IPS-20b (cell line): ENCODE measurements at regions not wholly inside any gene's neighbourhood (a gene's known extent, or its start where the extent isn't known, plus 50 kb on each side); places are given as distances from the start of the nearest gene placed in this dataset.
"Not testable (repeated sequence)": the region's sequence is repeated elsewhere in the genome, so short reads cannot be mapped to it uniquely, and the experiment has no call there.

ENCODE experiments used
- H3K27ac ChIP-seq: one replicate; pipeline ENCODE4 v1.5.1; 2013; ENCODE audit warnings: low read length
- H3K27me3 ChIP-seq: 2 replicates; pipeline ENCODE4 v1.6.1; 2013; ENCODE audit warnings: mild to moderate bottlenecking, low read length, inconsistent platforms; ENCODE audit not compliant: insufficient read depth
- H3K36me3 ChIP-seq: 2 replicates; pipeline ENCODE4 v1.6.1; 2013; ENCODE audit warnings: low read depth, mild to moderate bottlenecking, inconsistent platforms, low read length, moderate library complexity; ENCODE audit not compliant: insufficient read depth
- H3K4me1 ChIP-seq: 2 replicates; pipeline ENCODE4 v1.6.1; 2013; ENCODE audit warnings: mild to moderate bottlenecking, control low read depth, inconsistent platforms, low read length, moderate library complexity; ENCODE audit not compliant: insufficient read depth
- H3K4me3 ChIP-seq: 2 replicates; pipeline ENCODE4 v1.5.1; 2013; ENCODE audit warnings: mild to moderate bottlenecking, low read length, inconsistent platforms
- H3K9ac ChIP-seq: 2 replicates; pipeline ENCODE4 v1.6.1; 2013; ENCODE audit warnings: low read depth, mild to moderate bottlenecking, inconsistent platforms, low read length, moderate library complexity
- H3K9me3 ChIP-seq: 2 replicates; pipeline ENCODE4 v1.6.1; 2013; ENCODE audit warnings: mild to moderate bottlenecking, low read depth, low read length, inconsistent platforms; ENCODE audit not compliant: insufficient read depth

DNA sequence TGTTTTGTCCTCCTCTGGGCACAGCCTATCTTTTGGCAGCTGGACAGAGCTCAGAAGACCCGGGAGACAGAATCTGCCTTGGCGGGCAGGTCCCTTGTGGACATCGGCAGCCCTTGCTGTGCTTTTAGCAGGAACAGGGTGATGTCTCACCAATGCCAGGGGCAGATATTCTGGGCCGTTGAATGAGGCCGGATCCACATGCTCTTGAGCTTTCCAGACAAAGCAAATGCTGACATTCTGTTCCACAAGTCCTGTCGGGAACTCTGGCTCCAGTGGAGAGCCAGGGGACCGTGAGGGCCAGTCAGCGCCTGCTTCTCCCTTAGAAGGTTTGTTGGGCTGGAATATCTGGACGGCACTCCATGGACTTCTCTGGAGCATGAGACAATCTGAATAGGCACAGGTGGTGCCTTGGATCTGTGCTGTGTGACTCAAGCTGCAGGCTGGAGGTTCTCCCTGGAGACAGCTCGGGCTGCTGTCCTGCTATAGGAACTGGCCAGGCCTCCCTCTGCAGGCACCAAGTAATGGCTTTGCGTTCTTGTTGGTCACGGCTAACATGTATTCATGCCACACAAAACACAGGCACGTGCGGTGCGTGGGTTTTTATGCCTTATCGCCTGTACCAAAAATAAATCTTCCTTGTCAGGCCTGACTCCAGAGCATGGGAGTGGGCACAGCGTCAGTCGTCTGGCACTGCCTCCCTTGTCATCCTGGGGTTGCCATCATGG lies 80.3 kb downstream of the GADD45G start:
- H3K4me3 ChIP-seq, result no peak overlapping the region
- no peak overlapping the region for H3K9ac ChIP-seq
- peaks cover 24% of the 10 kb centered on the region for H3K27me3 ChIP-seq
- H3K4me1 ChIP-seq, result peaks cover 8% of the 10 kb centered on the region; the same call in 1 of the 2 replicates
- 0 out of 2 replicates have a peak, but pooled peaks cover 3% of the 10 kb centered on the region for H3K9me3 ChIP-seq
- no peak overlapping the region for H3K27ac ChIP-seq
- H3K36me3 ChIP-seq, result no peaks in the 10 kb centered on the region

GRCh38 chr9:89685698-89686097 lies 80.9 kb downstream of the GADD45G start:
- Histone ChIP-seq H3K9me3 (0 out of 2 replicates have a peak, but pooled peaks cover under 1% of the 10 kb centered on the region), H3K36me3 (no peaks in the 10 kb centered on the region), H3K27me3 (peaks cover 18% of the 10 kb centered on the region), H3K27ac (no peak overlapping the region), H3K4me3 (no peak overlapping the region), H3K4me1 (peaks cover 8% of the 10 kb centered on the region; the same call in 1 of the 2 replicates), H3K9ac (no peak overlapping the region)

DNA sequence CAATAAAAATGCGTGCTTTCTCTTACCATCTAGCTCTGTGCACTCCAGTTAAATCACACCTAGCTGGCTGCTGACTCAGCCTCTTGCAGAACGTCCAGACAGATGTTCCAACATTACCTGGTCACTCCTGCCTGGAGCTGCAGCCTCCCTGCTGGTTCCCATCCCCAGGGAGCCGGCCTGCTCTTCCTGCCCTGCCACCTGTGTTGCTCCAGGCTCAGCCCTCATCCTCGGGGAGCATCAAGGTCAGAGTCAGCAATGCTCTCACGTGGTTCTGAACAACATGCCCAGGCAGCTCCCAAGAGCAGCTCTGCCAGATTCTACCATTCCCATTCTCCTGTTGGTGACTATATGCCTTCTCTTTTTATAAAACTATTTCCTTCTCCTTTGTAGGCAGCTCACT lies 81.3 kb downstream of the GADD45G start:
- peaks cover 18% of the 10 kb centered on the region for H3K27me3 ChIP-seq
- H3K9me3 ChIP-seq, result no peaks in the 10 kb centered on the region
- no peak overlapping the region for H3K27ac ChIP-seq
- H3K4me1 ChIP-seq, result peaks cover 8% of the 10 kb centered on the region; the same call in 1 of the 2 replicates
- no peaks in the 10 kb centered on the region for H3K36me3 ChIP-seq
- no peak overlapping the region for H3K9ac ChIP-seq
- no peak overlapping the region for H3K4me3 ChIP-seq

- Histone ChIP-seq H3K27ac (no peak overlapping the region), H3K9me3 (no peaks in the 10 kb centered on the region), H3K4me1 (peaks cover 8% of the 10 kb centered on the region; the same call in 1 of the 2 replicates), H3K27me3 (peaks cover 18% of the 10 kb centered on the region), H3K36me3 (no peaks in the 10 kb centered on the region), H3K9ac (no peak overlapping the region), H3K4me3 (no peak overlapping the region)
These were observed 81.8 kb downstream of the GADD45G start for GRCh38 chr9:89686621-89687020.

GRCh38 chr9:89687188-89687587 lies 82.4 kb downstream of the GADD45G start:
- no peaks in the 10 kb centered on the region for H3K36me3 ChIP-seq
- H3K9me3 ChIP-seq, result no peaks in the 10 kb centered on the region
- no peak overlapping the region for H3K27ac ChIP-seq
- H3K9ac ChIP-seq, result no peak overlapping the region
- H3K27me3 ChIP-seq, result peaks cover 18% of the 10 kb centered on the region
- no peak overlapping the region for H3K4me3 ChIP-seq
- H3K4me1 ChIP-seq, result peaks cover 8% of the 10 kb centered on the region; the same call in 1 of the 2 replicates

DNA sequence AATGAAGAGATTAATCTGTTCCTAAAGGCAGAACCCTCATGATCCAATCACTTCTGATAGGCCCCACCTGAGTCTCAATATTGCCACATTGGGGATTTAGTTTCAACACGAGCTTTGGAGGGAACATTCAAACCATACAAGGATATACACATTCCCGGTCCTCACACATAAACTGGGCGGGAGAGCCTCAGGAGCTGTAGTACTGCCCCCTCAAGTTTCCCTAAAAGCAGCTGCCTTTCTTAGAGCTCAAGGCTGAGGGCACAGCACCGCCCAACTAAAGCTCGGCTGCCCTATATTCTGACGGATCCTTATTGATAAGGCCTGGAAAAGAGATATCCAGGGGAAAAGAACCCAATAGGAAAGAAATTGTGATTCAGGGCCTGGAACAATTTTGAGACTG lies 83.0 kb downstream of the GADD45G start:
- no peak overlapping the region for H3K9ac ChIP-seq
- H3K27me3 ChIP-seq, result peaks cover 18% of the 10 kb centered on the region
- no peak overlapping the region for H3K4me3 ChIP-seq
- H3K9me3 ChIP-seq, result no peaks in the 10 kb centered on the region
- no peak overlapping the region for H3K27ac ChIP-seq
- H3K36me3 ChIP-seq, result no peaks in the 10 kb centered on the region
- peaks cover 8% of the 10 kb centered on the region; the same call in 1 of the 2 replicates for H3K4me1 ChIP-seq

- not testable (repeated sequence) for H3K4me1 ChIP-seq, H3K27ac ChIP-seq, H3K27me3 ChIP-seq, H3K36me3 ChIP-seq, H3K9ac ChIP-seq, H3K4me3 ChIP-seq, H3K9me3 ChIP-seq
These were observed 84.5 kb downstream of the GADD45G start for GRCh38 chr9:89689321-89689720.

- Histone ChIP-seq H3K9ac (no peak overlapping the region), H3K27ac (no peak overlapping the region), H3K36me3 (no peaks in the 10 kb centered on the region), H3K4me1 (peaks cover 11% of the 10 kb centered on the region; the same call in 1 of the 2 replicates), H3K9me3 (no peaks in the 10 kb centered on the region), H3K4me3 (no peak overlapping the region), H3K27me3 (peaks cover 2% of the 10 kb centered on the region)
These were observed 85.6 kb downstream of the GADD45G start for GRCh38 chr9:89690334-89690912.

DNA sequence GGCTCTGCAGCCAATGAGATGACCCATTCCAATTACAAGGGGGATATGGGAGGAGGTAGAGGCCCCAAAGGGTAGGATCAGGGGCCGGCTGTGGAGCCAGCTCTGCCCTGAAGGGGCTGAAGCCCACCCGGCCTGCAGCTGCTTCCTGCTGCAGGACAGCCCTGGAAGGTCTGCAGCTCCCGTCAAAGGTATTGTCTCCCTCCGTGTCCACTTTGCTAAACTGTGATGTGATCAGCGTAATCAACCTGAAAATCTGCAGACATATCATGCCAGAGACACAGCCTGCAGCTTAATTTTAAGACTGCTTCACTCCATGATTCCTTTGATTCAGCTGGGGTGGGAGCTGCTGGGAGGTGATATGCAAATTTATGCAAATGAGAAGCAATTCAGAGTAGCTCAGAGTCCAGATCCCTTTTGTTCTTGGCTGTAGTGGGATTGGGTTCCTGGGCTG lies 90.7 kb downstream of the GADD45G start:
- Histone ChIP-seq H3K27me3 (peaks cover 9% of the 10 kb centered on the region; the same call in 1 of the 2 replicates), H3K4me3 (peak overlapping the region; percentile 40; the same call in 1 of the 2 replicates), H3K9ac (no peak overlapping the region; the same call in 1 of the 2 replicates), H3K27ac (no peak overlapping the region), H3K9me3 (no peaks in the 10 kb centered on the region), H3K36me3 (no peaks in the 10 kb centered on the region), H3K4me1 (peaks cover 12% of the 10 kb centered on the region; the same call in 1 of the 2 replicates)

DNA sequence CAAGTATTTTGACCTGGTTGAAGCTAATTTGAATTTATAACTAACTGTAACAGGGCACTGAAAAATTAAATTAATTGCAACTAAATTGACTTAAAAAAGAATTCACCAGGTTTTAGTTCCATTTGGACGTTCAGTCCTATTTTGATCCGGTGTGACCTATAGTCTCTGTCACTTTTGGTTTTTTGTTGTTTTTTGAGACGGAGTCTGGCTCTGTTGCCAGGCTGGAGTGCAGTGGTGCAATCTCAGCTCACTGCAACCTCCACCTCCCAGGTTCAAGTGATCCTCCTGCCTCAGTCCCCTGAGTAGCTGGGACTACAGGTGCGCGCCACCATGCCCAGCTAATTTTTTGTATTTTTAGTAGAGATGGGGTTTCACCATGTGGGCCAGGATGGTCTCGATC lies 91.2 kb downstream of the GADD45G start:
- Histone ChIP-seq H3K4me3 (peak overlapping the region; percentile 40; the same call in 1 of the 2 replicates), H3K4me1 (peaks cover 16% of the 10 kb centered on the region; the same call in 1 of the 2 replicates)
- H3K9me3 ChIP-seq, H3K36me3 ChIP-seq, H3K27me3 ChIP-seq, H3K27ac ChIP-seq, H3K9ac ChIP-seq: not testable (repeated sequence)

- Histone ChIP-seq H3K27ac (no peak overlapping the region), H3K9me3 (no peaks in the 10 kb centered on the region), H3K9ac (no peak overlapping the region), H3K4me1 (peaks cover 22% of the 10 kb centered on the region; the same call in 1 of the 2 replicates), H3K36me3 (no peaks in the 10 kb centered on the region), H3K27me3 (peaks cover 9% of the 10 kb centered on the region; the same call in 1 of the 2 replicates), H3K4me3 (no peak overlapping the region)
These were observed 92.0 kb downstream of the GADD45G start for GRCh38 chr9:89696780-89697179.

- Histone ChIP-seq H3K27ac (no peak overlapping the region), H3K4me1 (peaks cover 22% of the 10 kb centered on the region; the same call in 1 of the 2 replicates), H3K36me3 (no peaks in the 10 kb centered on the region), H3K27me3 (peaks cover 9% of the 10 kb centered on the region; the same call in 1 of the 2 replicates), H3K4me3 (no peak overlapping the region), H3K9me3 (no peaks in the 10 kb centered on the region), H3K9ac (no peak overlapping the region)
These were observed 92.7 kb downstream of the GADD45G start for GRCh38 chr9:89697553-89697952.
